ENCODE measurements at regions not wholly inside any gene's neighbourhood (a gene's known extent, or its start where the extent isn't known, plus 50 kb on each side); places are given as distances from the start of the nearest gene placed in this dataset.

DNA sequence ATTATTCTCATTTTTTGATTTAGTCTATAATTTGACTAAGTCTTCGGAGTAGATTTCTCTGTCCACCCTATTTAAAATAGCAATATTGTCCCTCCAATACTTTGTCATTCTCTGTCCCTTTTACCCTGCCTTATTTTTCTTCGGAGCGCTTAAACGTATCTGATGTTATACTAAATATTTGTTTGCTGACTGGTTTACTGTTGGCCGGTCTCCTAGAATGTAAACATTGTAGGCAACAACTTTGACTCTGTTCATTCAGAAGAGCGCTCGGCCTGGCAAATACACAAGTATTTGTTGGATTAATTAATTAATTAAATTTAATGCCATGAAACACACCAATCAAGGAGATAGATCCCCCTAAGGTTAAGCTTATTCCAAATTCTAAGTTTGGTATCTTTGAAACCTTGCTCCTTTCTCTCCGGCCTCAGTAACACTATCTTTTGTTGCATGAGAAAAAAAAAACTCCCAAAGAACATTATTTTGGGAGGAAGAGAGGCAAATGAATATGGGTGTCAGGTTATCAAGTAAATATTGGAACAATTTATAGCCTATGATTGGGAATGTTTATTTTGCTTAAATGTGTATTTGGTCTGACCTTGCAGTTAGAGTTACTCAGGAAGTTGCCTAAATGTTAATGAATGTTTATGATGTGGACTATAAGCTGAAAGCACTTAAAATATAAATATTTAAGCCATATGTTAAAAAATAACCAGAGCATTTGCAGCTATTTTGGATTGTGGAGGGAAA lies 231.1 kb downstream of the SOX4 start:
- no peak for ATAC-seq

DNA sequence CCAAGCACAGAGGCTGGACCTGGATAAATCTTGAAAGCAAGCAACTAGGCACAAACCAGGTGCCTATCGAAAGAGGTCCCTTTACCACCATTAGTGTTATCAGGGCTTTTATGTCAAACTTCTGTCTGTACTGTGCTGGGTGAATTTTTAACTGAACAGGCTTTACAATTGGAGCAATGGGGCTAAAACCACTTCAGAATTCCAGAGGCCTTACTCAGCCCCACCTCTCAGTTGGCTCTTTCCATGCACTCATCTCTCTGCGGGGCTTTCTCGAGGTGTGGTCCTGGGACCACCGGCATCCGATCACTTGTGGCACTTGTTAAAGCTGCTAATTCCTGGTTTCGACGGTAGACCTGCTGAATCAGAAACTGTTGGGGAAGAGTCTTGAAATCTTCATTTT lies 232.5 kb downstream of the SOX4 start:
- ATAC-seq: no peak

DNA sequence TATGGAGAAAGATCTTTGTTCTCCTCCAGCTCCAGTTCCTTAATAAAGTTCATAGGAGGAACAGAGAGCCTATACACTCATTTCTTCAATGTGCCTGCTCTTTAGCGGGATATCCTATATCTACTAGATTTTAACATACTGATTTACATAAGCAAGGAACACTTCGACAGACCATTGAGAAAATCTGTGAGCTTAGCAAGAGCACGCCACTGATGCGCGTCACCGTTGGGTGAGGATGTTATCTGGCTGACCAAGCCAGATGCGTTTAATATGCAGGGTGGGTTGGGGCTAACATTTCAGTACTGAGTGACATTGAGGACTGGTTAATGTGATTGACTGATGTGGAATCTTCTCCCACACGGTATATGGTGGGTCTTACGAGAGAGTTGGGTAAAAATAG lies 233.4 kb downstream of the SOX4 start:
- no peak for ATAC-seq

DNA sequence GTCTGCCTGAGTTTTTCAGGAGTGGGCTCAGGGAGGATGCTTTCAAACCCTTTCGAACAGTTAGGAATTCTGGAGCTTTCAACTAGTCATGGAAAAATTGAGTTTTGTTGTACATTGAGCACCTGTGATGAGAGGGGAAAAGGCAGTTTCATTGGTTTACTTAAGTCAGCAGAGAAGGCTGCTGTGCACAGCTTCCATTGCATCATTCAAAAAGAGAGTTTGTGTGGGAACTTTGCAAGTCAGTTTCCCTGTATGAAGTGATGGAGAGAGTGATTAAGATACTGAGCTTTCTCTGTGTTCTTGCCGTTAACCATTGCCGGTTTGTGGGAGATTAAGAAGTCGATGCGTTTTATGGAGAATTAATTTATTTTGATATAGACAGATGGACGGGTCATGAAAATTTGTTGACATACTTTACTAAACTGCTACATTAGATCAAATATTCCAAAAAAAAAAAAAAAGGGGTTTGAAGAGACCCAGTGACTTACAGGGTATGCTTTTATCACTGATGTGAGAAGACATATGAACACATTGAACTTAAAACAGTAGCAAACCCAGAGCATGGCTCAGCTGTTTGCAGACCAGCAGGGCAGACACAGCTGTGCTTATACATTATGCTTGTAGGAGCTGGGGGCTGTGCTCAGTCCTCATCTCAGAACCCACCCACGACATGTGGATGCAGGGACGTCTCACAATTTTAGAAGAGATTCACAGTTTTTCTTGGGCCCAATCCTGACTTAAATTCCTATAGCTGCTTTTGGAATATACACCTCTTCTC lies 234.1 kb downstream of the SOX4 start:
- ATAC-seq: no peak

DNA sequence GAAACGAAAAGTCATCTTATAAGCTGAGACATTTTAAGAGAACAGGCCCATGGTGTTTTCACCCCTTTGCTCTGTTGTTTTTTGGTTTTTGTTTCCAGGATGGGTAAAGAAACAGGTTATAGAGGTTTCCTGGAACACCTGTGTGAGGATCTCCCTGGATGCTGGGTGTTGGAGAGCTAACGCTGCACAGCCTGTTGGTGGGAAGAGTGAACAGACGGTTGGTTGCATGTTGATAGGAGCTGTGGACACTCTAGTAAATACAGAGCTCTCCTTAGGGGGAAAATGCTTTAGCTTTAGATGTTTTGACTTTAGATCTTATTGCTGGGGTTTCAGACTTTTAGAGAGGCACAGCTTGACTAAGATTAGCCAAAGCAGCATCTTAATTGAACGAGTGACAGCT lies 235.2 kb downstream of the SOX4 start:
- ATAC-seq: no peak

DNA sequence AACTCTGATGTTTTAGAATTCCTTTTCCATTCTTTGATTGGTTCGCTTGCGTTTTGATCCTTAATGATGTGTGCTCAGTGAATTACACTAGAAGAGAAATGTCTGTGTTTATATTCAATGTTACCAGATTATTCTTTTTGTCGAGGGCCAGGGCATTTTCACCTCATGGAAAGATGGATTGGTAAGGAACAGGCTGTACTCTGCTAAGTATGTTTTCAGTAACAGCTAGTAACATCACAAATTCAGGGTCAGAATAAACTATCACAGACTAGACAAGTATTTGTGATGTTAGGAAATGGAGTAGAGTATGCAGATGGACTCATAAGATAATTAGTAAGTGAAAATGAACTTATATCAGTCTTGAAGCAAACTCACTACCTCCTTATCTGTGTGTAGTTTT lies 235.6 kb downstream of the SOX4 start:
- no peak for ATAC-seq

DNA sequence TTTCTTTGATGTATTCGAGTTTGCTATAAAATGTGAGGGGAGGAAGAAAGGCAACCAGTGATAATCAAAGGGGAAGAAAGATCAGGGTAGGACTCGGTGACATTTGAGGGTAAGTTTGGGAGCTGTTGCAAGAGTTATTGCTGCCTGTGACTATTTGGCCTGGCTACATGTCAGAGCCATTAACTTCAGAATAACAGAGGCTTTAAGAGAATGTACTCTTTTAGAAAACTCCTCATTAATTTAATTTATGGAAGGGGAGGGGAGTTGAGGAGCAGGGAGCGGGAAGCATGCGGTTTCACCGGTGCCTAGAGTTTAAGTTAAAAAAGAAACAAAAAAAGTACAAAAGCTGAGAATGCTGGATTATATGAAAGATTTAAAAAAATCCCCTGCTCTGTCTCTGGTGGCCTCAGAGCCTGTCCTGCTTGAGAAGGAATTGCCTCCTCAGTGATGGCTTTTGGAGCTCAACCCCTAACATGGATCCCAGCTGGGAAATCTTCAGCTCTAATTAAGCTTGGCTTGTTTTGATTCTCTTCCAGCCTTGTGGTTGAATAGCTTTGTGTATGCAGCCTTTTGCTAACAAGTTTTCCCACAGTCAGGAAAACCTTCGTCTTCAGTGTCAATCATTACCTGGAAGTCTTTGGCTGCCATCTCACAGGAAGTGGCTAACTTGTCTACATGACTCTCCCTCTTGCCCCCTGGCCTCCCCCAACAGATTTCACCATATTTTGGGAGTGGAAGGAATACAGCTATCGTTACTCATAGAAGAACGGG lies 238.2 kb downstream of the SOX4 start:
- ATAC-seq: no peak

DNA sequence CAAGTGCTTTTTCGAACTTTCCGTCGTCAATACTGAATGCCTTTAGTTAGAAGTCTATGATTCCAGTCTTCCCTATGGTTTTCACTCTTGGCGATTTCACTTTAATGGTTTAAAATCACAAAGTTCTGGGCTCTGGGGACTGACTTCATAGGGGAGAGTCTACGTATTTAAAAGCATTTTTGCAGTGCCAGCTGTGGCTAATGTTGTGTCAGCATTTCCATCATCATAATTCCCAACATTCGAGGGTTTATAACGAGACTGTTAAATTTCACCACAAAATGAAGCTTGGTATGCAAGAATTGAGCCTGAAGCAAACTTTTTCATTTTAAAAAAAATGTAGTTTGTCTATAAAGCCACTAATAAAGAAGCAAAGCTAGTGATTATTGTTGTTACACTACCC lies 242.7 kb downstream of the SOX4 start:
- ATAC-seq: no peak

DNA sequence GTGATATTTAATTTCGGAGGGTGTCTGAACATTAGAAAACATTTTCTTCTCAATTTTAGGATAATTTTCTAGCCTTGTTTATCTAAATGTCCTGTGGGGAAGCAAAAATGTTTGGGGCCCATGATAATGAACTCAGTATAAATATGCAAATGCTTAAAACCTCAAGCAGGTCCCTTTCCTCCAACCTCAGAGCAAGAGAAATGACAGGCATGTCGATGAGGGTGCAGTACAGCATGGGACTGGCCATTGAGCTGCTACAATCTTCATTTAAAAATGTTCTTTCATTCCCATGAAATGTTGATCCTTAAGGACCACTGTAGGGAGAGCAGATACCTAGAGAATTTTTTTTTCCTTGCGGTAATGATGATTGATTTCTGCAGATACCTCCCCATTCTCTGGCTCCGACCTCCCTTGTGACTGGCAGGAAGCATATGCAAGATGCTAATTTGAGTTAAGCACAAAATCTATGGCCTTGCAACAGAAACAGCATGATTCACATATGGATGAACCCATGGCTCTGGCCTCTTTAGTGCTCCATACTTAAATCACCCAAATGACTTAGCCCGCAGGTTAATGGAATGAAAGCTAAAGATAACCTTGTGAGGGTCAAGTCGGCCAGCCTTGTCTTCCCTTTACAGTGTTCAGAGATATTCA lies 243.3 kb downstream of the SOX4 start:
- ATAC-seq: no peak

DNA sequence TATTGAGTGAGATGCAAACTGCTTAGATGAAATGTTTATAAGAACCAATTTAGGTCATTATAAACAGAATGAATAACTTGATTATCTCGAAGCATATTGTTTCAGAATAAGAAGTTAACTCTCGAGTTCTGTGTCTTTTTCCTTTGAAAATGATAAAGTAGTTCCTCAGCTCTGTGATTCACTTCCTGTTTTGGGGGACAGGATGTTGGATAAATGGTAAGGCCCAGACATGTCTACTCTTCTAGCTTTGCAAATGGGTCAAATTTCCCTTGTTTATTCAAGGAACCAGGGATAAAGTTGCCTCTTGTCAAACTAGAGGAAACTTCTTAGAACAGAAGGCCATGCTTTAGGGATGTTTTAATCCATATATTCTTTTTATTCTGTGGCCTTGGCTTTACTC lies 246.9 kb downstream of the SOX4 start:
- ATAC-seq: no peak

DNA sequence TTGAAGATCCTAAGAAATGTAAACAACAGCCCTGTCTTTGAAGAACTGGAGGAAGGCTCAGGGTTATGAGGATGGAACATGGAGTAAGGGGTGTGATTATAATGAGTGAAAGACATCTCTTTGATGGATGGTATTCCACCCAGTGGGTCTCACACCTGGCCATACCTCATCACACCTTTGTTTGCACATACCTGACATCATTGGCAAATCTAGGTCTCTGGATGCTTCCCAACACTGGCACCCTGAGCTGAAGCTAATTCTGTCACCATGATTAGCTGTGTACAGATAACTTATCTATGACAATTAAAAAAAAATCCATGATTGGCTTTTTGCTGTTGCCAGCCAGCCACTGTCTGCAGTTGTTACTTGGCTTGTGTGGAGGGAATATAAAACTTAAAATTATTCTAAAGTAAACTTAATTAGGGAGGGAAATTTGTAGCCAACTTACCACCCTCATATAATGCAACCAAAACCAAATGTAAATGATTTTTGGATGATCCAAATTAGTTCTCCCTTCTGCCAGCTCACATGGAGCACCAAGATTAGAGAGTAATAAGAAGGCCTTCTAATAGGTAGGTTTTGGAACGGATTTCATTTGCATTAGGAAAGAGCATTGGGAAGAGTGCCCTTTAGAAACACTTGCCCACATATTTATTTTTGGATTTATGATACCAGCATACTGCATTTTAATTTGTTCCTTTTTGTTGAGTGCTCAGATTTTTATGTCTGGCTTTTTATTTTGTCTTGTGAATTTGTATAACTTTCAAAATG lies 249.5 kb downstream of the SOX4 start:
- ATAC-seq: no peak

DNA sequence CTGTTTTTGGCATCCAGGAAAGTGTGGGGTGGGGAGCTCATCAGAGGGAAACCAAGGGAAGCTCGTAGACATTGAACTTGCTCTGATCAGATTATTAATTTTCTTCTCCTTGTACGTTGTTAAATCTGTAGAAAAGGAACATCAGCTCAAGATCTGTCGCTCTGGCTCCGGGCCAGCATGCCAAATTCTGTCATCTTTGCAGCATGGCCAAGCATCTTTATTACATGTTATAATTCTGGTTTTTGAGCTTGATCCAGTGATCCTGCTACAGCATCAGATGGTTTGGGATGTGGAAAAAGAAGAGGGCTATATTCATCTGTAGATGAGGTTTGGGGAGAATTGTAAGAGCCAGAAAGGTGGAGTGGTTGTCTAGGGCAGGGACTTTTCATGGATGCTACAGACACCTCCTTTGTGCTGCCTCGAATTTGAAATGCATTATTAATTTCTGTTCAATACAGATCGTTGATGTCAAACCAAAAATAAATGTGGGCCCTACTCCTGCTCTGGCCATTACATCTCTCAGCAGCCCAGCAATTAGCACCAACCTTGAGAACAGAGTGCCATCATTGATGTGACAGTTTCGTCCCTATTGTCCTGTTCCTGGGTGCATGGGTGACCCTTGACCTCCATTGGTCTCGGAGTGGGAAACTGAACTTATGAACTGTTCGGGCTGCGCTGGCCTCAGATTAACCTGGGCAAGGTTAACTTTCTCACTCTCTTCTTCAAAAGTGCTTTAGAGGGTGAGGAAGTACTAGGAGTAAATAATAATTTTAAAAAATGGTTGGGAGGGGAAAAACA lies 250.8 kb downstream of the SOX4 start:
- no peak for ATAC-seq

DNA sequence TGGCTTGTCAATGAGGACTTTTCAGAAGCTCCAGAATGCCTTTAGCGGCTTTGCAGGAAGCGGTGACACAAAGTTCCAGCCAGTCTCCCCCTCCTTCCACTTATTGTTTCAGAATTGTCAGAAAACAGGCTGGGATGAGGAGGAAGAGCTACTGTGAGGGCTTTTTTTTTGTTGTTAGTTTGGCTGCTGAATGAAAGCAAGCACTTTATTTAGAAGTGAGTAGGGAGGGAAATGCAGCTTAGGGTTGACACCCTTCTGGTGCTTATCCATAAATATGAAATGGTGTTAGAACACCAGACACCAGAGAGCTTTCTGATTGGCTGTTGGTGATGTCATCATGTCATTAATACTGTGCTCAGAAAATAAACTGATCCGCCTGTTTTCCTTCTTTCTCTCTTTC lies 251.5 kb downstream of the SOX4 start:
- ATAC-seq: no peak

DNA sequence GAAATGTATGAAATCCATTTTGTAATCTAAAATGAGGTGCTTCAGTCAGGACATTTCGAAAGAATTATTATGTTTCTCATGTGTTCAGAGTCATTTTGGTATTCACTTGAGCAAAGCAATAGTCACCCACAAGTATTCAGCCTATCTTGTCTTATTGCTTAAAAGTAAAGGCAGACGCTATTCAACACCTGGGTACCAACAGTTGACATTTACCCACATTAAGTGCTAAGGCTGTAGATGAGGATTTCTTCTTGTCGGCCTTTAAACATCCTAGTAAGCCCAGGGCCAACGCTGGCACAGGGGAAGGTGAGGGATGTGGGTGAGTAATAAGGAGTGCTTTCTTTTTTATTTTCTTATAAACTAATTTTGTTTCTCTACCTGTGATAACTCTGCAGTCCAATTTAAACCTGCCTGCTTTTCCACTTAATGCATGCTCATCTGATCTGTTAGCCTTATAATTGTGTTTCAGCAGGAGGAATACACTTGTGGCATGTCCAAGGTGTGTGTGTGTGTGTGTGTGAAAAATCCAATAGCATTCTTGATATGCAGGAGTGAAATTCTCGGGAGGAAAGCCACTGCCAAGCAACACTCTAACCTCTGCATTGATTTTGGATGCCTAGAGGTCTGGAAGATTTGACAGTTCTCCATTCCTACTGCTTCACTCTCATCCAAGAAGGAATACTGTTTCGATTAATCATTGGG lies 252.0 kb downstream of the SOX4 start:
- no peak for ATAC-seq

DNA sequence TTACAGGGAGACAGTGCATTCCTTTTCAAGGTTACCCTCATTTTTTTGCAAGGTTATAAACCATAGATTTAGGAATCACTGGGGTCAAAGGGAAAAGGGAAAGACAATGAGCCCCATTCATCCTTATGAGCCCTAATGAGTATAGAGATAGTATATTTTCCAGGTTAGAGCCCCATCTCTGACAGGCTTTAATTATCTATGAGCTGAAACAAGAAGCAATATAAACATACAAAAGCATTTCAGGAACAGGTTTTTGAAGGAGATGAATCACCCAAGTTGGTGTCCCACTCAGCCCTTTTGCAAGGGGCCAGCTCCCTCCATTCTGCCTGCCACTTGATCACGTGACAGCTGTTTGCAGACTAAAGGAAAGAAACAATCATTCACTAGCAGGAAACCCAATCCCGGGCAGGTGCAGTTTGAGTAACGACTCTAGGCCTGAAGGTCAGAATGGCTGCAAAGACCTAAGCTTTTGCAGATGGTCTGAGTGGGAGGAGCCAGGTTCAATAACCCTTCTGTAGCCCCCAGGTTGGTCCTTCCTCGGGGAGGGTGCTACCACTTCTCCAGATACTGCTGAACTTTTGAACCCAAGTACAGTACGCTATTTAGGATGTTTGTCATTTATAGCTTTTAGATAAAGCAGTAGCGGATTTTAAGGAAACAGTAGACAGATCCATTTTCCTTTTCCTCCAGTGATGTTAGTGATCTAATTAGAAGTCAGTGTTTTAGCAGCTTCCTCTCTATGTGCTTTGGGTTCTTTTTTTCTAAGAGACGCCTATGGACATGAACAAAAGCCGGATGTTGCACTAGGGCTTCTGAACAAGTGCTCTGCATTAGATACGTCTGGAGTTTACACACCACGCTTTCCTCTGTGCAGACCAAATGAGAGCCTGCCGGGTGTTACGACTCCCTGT lies 253.2 kb downstream of the SOX4 start:
- no peak for ATAC-seq

DNA sequence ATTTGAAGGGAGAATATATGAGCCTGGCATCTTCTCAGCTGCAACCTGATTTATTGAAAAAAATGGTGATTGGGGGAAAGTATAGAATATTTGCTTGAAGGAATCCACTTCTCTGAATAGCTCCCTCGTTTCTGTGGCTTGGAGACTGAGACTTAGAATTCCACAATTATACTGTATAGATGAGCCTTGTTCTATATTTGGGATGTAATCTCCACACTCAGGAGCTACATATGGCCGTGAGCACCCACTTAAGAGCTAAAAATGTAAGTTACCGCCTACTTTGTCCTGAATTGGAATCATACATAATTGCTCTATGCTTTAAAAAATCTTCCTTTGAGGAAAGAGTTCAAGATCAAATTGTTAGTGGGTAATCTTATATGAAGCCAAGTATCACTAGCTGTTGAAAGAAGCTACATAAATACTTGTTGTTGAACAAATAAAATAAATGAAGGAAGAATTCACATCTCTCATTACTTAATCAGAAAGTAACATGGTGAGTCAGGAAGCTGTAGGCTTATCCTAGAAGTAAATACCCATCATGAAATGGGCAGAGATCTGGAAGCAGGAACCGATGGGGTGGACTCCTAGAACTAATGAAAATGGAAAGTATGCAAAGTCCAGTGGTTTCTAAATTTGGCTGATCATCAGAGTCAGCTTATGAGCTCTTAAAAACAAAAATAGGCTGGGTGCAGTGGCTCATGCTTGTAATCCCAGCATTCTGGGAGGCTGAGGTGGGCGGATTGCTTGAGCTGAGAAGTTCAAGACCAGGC lies 254.3 kb downstream of the SOX4 start:
- ATAC-seq: no peak

DNA sequence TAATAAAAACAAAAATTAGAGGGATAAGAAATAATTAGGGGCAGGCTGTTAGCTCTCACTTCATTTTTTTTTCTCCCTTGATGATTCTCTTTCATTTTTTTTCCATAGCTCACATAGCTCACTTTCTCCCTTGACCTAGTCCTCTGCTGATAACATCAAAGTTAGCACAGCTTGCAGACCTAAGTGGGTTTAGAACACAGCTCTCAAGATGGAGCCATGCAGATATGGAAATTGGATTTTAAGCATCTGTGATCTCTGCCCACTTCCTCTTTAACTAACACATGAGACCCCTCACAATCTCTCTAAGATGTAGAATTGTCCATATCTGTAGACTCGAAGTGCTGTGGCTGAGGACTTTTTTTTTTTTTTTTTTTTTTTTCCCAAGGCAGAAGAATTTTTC lies 257.1 kb downstream of the SOX4 start:
- ATAC-seq: no peak

DNA sequence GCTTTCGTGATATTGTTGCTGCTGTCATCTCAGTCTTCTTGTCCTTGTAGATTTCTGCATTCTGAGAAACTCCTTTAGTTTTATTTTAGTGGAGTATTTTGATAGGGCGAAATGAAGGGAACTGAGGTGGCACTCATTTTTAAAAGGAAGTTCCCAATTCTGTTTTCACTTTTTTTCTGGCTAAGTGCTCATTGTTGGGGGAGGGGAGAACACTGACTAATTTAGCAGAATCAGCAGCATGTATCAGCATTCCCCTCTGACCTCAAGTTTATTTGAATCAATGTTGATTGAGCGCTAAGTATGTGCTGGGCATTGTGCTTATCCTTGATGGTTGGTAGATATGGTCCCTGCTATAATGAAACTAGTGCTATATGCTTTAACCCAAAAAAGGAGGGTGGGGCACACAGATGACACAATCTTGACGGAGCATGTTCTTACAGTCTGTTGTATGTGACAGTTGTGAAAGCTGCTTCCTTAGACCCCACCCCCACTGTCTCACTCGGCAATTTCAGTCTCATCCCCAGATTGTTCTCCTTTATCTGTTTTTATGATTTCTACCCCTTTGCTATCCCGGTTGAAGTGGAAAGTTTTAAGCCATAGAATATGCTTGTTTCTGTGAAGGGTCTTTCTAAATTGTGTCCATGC lies 262.4 kb downstream of the SOX4 start:
- ATAC-seq: peak; percentile 48

All from esophagus mucosa (tissue), 1 donor.